NB4 (cell line): ENCODE measurements at regions not wholly inside any gene's neighbourhood (a gene's known extent, or its start where the extent isn't known, plus 50 kb on each side); places are given as distances from the start of the nearest gene placed in this dataset.

Source experiments
- DNase-seq: peaks from one replicate; pipeline ENCODE4 v3.0.0; 2010; ENCODE audit warnings: low read depth
- H3K4me3 ChIP-seq: one replicate; pipeline ENCODE4 v1.5.1; 2011; ENCODE audit warnings: mild to moderate bottlenecking, low read depth, low read length, moderate library complexity
- CTCF ChIP-seq: IDR thresholded peaks from one replicate; pipeline ENCODE4 v1.5.1; 2012; ENCODE audit warnings: low read depth, low read length
- MYC ChIP-seq: IDR thresholded peaks from 2 replicates; pipeline ENCODE4 v1.6.1; 2011; ENCODE audit warnings: low read depth, low read length
- POLR2A ChIP-seq: IDR thresholded peaks from 2 replicates; pipeline ENCODE4 v1.6.1; 2011; ENCODE audit warnings: mild to moderate bottlenecking; ENCODE audit not compliant: insufficient read length; ENCODE audit errors: extremely low read depth
- TF ChIP-seq, protein P1 (sequence below): IDR thresholded peaks from 2 replicates; pipeline ENCODE4 v1.6.1; 2011; ENCODE audit warnings: low read depth, low read length

DNA sequence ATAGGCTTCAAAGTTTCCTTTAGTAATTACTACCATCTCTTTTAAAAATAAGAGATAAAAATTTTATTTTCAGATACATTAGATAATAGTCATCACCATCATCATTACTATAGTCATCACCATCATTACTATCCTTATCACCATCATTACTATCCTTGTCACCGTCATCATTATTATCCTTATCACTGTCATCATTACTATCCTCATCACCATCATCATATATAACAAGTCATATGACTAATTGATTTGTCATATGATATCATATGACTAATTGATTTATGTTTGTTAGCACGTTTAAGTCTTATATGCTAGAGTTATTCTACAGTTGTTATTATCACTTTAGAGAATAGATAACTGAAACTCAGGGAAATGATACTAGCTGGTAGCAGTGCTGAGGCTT lies 382.1 kb upstream of the CDH18 start:
- TF ChIP-seq, protein P1, sequence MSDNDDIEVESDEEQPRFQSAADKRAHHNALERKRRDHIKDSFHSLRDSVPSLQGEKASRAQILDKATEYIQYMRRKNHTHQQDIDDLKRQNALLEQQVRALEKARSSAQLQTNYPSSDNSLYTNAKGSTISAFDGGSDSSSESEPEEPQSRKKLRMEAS: no peak
- no peak for TF ChIP-seq POLR2A
- no peak for TF ChIP-seq MYC
- TF ChIP-seq CTCF: no peak
- no peak for DNase-seq
- no peak overlapping the region for H3K4me3 ChIP-seq

DNA sequence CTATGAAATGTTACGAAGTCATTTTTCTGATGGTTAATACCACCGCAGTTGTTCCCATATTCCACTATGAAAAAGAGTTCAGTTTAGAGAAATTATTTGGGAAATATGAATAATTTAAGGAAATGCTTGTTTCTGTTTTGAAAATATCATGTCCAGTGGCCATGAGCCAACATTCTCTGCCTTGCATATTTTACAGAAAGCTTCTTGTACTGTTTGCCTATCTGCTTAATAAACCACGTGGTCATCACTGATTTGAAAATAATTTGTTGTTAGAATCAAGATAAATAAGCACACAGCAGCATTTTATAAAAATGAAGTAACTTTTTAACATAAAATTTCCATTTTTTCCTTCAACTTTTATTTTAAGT lies 381.5 kb upstream of the CDH18 start:
- H3K4me3 ChIP-seq: no peak overlapping the region
- DNase-seq: no peak
- TF ChIP-seq, protein P1: peak; percentile 20; the same call in 1 of the 2 replicates
- no peak for TF ChIP-seq CTCF

GRCh38 chr5:20368571-20369517 lies 380.8 kb upstream of the CDH18 start:
- TF ChIP-seq POLR2A (no peak), CTCF (no peak), MYC (no peak)
- TF ChIP-seq, protein P1: no peak

DNA sequence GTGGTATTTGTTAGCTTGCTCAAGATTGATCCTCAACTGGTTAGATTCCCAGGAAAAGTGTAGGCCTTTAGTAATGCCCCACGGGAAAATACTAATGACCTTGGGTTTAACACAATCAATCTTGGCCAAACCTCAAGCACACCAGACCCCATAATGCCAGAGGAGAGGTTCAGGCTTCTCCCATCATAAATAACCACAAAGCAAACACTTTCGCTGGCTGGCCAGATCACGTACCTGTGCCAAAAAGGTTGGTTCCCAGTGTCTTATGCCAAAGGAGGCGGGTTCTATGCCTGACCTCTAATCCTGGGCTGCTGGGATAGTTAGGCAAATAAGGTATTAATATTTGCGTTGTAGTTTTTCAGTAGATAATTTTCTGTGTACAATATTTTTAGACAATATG lies 379.2 kb upstream of the CDH18 start:
- no peak overlapping the region for H3K4me3 ChIP-seq
- TF ChIP-seq MYC (no peak), CTCF (no peak), POLR2A (no peak)
- TF ChIP-seq, protein P1: no peak
- DNase-seq: no peak

More at GRCh38 chr5:20368571-20369517, 380.8 kb upstream of the CDH18 start:
- no peak for DNase-seq
- no peak overlapping the region for H3K4me3 ChIP-seq

DNA sequence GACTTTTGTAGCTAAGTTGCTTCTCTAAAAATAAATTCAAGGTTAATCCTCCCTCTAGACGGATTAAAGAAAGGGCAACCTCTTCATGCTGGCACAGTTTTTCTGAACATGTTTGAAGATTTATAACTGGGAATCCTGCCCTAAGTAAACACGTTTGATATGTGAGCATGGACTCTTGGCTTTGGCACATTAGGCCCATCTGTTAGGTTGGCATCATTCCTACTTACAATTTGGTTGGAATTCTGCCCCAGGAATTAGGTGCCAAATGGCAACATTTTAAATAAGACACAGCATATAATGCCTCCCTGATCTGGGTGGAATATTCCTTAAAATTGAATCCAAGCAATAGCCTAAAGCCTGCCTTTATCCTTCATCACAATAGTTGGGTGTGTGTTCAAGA lies 372.3 kb upstream of the CDH18 start:
- no peak overlapping the region for H3K4me3 ChIP-seq

More for the DNA sequence above, 372.3 kb upstream of the CDH18 start:
- no peak for DNase-seq
- TF ChIP-seq, protein P1: no peak
- no peak for TF ChIP-seq POLR2A
- no peak for TF ChIP-seq MYC
- no peak for TF ChIP-seq CTCF
